ENCODE measurements at regions not wholly inside any gene's neighbourhood (a gene's known extent, or its start where the extent isn't known, plus 50 kb on each side); places are given as distances from the start of the nearest gene placed in this dataset.

GRCh38 chr5:176176231-176176630 is 62.0 kb upstream of the SIMC1 start:
- TF ChIP-seq, protein P1, sequence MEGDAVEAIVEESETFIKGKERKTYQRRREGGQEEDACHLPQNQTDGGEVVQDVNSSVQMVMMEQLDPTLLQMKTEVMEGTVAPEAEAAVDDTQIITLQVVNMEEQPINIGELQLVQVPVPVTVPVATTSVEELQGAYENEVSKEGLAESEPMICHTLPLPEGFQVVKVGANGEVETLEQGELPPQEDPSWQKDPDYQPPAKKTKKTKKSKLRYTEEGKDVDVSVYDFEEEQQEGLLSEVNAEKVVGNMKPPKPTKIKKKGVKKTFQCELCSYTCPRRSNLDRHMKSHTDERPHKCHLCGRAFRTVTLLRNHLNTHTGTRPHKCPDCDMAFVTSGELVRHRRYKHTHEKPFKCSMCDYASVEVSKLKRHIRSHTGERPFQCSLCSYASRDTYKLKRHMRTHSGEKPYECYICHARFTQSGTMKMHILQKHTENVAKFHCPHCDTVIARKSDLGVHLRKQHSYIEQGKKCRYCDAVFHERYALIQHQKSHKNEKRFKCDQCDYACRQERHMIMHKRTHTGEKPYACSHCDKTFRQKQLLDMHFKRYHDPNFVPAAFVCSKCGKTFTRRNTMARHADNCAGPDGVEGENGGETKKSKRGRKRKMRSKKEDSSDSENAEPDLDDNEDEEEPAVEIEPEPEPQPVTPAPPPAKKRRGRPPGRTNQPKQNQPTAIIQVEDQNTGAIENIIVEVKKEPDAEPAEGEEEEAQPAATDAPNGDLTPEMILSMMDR (IDR thresholded peaks at IDR 0.05) = no peak
- TF ChIP-seq POLR2A (IDR thresholded peaks at IDR 0.05) = no peak

All from lower leg skin (tissue), 3 donors.